ENCODE measurements at regions not wholly inside any gene's neighbourhood (a gene's known extent, or its start where the extent isn't known, plus 50 kb on each side); places are given as distances from the start of the nearest gene placed in this dataset.

DNA sequence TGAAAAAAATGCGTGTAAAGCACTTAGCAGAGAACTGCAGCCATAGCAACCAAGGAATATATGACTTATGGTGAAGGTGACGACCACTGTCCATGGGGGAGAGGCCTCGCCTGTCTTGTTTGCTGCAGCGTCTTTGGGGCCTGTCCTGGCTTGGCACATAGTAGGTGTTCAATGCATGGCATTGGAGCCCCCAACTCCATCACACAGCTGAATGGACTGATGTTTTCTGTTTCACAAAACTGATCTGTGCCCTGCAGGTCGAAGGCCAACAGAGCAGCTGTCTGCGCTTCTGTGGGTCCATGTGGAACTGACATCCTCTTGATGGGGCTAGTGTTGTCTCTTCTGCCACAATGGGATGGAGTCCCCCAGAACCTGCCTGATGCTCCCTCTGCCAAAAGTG, 296.0 kb downstream of the PTPRU start:
- 26% methylated on average over 6 of the region's 6 CpGs for WGBS (ENCODE audit: missing lambda C conversion rate)
- H3K4me1 ChIP-seq, result no peaks in the 10 kb centered on the region
- ChIA-PET CTCF (no interaction called here), POLR2A (no interaction called here)
- no peaks in the 10 kb centered on the region for H3K9me3 ChIP-seq
- DNase-seq (ENCODE audit: low read depth in 1 of 2, low spot score in 1 of 2) (no peak), FAIRE-seq (no peak), ATAC-seq (no peak)
- no peak overlapping the region for H3K27ac ChIP-seq
- H3K4me2 ChIP-seq, result no peak overlapping the region
- H3K4me3 ChIP-seq, result no peak overlapping the region
- TF ChIP-seq KDM5A (IDR thresholded peaks at IDR 0.05) (no peak), MAFK (IDR thresholded peaks at IDR 0.05; ENCODE audit: partially characterized antibody) (no peak)

GRCh38 chr1:29531596-29531995, 295.3 kb downstream of the PTPRU start:
- no peak for DNase-seq (ENCODE audit: low read depth in 1 of 2, low spot score in 1 of 2)
- 5% methylated on average over 2 of the region's 2 CpGs for WGBS (ENCODE audit: missing lambda C conversion rate)

DNA sequence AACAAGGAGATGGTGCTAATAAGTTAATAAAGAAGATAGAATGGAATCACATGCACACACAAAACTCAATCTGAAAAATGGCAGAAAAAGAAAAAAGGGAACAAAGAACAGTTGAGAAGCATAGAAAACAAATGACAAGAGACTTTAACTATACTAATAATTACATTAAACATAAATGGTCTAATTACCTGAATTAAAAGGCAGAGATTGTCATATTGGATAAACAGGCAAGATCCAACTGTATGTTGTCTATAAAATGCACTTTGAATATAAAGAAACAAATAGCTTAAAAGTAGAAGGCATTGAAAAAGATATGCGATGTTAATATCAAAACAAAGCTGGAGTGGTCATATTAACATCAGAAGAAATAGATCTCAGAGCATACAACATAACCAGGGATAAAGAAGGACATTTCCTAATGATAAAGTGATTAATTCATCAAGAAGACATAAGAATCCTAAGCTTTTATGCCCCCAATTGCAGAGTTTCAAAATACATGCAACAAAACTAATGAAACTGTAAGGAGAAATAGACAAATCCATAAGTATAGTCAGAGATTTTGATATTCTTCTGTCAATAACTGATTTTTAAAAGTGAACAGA, 293.5 kb downstream of the PTPRU start:
- H3K27ac ChIP-seq, result no peak overlapping the region
- ATAC-seq (no peak), FAIRE-seq (no peak), DNase-seq (ENCODE audit: low read depth in 1 of 2, low spot score in 1 of 2) (no peak)
- TF ChIP-seq HOXB5 (CRISPR knock-in tag; IDR thresholded peaks at IDR 0.05) (no peak), SMC3 (IDR thresholded peaks at IDR 0.05) (no peak), HOXA7 (CRISPR knock-in tag; IDR thresholded peaks at IDR 0.05) (no peak), RAD21 (conservative IDR thresholded peaks at IDR 0.05 in 1 of 2, IDR thresholded peaks at IDR 0.05 in 1 of 2) (no peak), CHD2 (IDR thresholded peaks at IDR 0.05; ENCODE audit: low read length, partially characterized antibody) (no peak), POLR2AphosphoS2 (conservative IDR thresholded peaks at IDR 0.05; ENCODE audit: low read length) (no peak), NFE2L2 (conservative IDR thresholded peaks at IDR 0.05; ENCODE audit: low read length) (no peak), RNF2 (IDR thresholded peaks at IDR 0.05; ENCODE audit: borderline replicate concordance, low read depth) (no peak), FOSL2 (IDR thresholded peaks at IDR 0.05) (no peak), FOSL2 (CRISPR knock-in tag; IDR thresholded peaks at IDR 0.05) (no peak), KDM5A (IDR thresholded peaks at IDR 0.05) (no peak), GATA3 (IDR thresholded peaks at IDR 0.05; ENCODE audit: borderline replicate concordance) (no peak), JUNB (IDR thresholded peaks at IDR 0.05) (no peak), HDAC2 (IDR thresholded peaks at IDR 0.05) (no peak), JUN (IDR thresholded peaks at IDR 0.05) (no peak), TFCP2L1 (CRISPR knock-in tag; IDR thresholded peaks at IDR 0.05) (no peak), TP53 (CRISPR knock-in tag; IDR thresholded peaks at IDR 0.05) (no peak), ZFP36 (IDR thresholded peaks at IDR 0.05; ENCODE audit: borderline replicate concordance, partially characterized antibody) (no peak), ESRRA (IDR thresholded peaks at IDR 0.05; ENCODE audit: borderline replicate concordance, low read length) (no peak), CHD4 (IDR thresholded peaks at IDR 0.05; ENCODE audit: borderline replicate concordance) (no peak)
- TF ChIP-seq, protein P1, sequence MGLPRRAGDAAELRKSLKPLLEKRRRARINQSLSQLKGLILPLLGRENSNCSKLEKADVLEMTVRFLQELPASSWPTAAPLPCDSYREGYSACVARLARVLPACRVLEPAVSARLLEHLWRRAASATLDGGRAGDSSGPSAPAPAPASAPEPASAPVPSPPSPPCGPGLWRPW (IDR thresholded peaks at IDR 0.05), result no peak
- no peaks in the 10 kb centered on the region for H3K4me1 ChIP-seq
- no peak overlapping the region for H3K4me3 ChIP-seq
- 34% methylated on average over 1 of the region's 1 CpG for WGBS (ENCODE audit: missing lambda C conversion rate)
- no peaks in the 10 kb centered on the region for H3K9me3 ChIP-seq
- H3K4me2 ChIP-seq, result no peak overlapping the region
- ChIA-PET POLR2A (no interaction called here), CTCF (no interaction called here)

More at GRCh38 chr1:29531596-29531995, 295.3 kb downstream of the PTPRU start:
- Histone ChIP-seq H3K9me3 (no peaks in the 10 kb centered on the region), H3K27ac (no peak overlapping the region), H3K4me3 (no peak overlapping the region), H3K4me2 (no peak overlapping the region), H3K4me1 (no peaks in the 10 kb centered on the region)
- POLR2A ChIA-PET, result no interaction called here
- FAIRE-seq (no peak), ATAC-seq (no peak)
- CTCF ChIA-PET, result no interaction called here
- no peak for TF ChIP-seq EHMT2 (IDR thresholded peaks at IDR 0.05; ENCODE audit: low read depth)

- no peak overlapping the region for H3K4me2 ChIP-seq
- no peaks in the 10 kb centered on the region for H3K4me1 ChIP-seq
- 1% methylated on average over 8 of the region's 8 CpGs for WGBS (ENCODE audit: missing lambda C conversion rate)
- ChIA-PET POLR2A (interaction anchor here (0.6 kb wide), 1 partner anchor 589 kb away, joined by 7 read pairs; no protein-coding TSS in a partner anchor), CTCF (no interaction called here)
- FAIRE-seq, result no peak
- DNase-seq (ENCODE audit: low read depth in 1 of 2, low spot score in 1 of 2), result no peak
- no peak overlapping the region for H3K27ac ChIP-seq
- no peak for ATAC-seq
- H3K4me3 ChIP-seq, result no peak overlapping the region
- no peaks in the 10 kb centered on the region for H3K9me3 ChIP-seq
- TF ChIP-seq ZC3H11A (IDR thresholded peaks at IDR 0.05) (no peak), E2F6 (IDR thresholded peaks at IDR 0.05; ENCODE audit: borderline replicate concordance, low read depth) (no peak), RARB (CRISPR knock-in tag; IDR thresholded peaks at IDR 0.05) (no peak), EP300 (IDR thresholded peaks at IDR 0.05) (no peak), HDAC2 (IDR thresholded peaks at IDR 0.05) (no peak), BCL3 (IDR thresholded peaks at IDR 0.05) (no peak), TFCP2L1 (CRISPR knock-in tag; IDR thresholded peaks at IDR 0.05) (no peak)
- TF ChIP-seq, protein P2, sequence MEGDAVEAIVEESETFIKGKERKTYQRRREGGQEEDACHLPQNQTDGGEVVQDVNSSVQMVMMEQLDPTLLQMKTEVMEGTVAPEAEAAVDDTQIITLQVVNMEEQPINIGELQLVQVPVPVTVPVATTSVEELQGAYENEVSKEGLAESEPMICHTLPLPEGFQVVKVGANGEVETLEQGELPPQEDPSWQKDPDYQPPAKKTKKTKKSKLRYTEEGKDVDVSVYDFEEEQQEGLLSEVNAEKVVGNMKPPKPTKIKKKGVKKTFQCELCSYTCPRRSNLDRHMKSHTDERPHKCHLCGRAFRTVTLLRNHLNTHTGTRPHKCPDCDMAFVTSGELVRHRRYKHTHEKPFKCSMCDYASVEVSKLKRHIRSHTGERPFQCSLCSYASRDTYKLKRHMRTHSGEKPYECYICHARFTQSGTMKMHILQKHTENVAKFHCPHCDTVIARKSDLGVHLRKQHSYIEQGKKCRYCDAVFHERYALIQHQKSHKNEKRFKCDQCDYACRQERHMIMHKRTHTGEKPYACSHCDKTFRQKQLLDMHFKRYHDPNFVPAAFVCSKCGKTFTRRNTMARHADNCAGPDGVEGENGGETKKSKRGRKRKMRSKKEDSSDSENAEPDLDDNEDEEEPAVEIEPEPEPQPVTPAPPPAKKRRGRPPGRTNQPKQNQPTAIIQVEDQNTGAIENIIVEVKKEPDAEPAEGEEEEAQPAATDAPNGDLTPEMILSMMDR (IDR thresholded peaks at IDR 0.05), result no peak
Observed at GRCh38 chr1:29527314-29528004, 291.1 kb downstream of the PTPRU start.
